ENCODE measurements at regions not wholly inside any gene's neighbourhood (a gene's known extent, or its start where the extent isn't known, plus 50 kb on each side); places are given as distances from the start of the nearest gene placed in this dataset.

- WGBS (ENCODE audit: insufficient coverage, low coverage, low lambda C conversion rate, missing lambda C conversion rate) = 25% methylated on average over 1 of the region's 1 CpG
- intact Hi-C loops (cut with DNase I) = no loop called here
These were observed 1090.0 kb upstream of the ARRDC3 start for GRCh38 chr5:92472981-92473566.

GRCh38 chr5:92471861-92472260 lies 1088.7 kb upstream of the ARRDC3 start:
- H3K4me1 ChIP-seq = no peaks in the 10 kb centered on the region
- TF ChIP-seq, protein P1, sequence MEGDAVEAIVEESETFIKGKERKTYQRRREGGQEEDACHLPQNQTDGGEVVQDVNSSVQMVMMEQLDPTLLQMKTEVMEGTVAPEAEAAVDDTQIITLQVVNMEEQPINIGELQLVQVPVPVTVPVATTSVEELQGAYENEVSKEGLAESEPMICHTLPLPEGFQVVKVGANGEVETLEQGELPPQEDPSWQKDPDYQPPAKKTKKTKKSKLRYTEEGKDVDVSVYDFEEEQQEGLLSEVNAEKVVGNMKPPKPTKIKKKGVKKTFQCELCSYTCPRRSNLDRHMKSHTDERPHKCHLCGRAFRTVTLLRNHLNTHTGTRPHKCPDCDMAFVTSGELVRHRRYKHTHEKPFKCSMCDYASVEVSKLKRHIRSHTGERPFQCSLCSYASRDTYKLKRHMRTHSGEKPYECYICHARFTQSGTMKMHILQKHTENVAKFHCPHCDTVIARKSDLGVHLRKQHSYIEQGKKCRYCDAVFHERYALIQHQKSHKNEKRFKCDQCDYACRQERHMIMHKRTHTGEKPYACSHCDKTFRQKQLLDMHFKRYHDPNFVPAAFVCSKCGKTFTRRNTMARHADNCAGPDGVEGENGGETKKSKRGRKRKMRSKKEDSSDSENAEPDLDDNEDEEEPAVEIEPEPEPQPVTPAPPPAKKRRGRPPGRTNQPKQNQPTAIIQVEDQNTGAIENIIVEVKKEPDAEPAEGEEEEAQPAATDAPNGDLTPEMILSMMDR (IDR thresholded peaks at IDR 0.05) = no peak
- TF ChIP-seq POLR2A (IDR thresholded peaks at IDR 0.05) = no peak
- ATAC-seq = no peak
- H3K27ac ChIP-seq = no peak overlapping the region
- no peak for DNase-seq
- H3K36me3 ChIP-seq = no peaks in the 10 kb centered on the region
- WGBS (ENCODE audit: insufficient coverage, low coverage, low lambda C conversion rate, missing lambda C conversion rate) = 62% methylated on average over 2 of the region's 2 CpGs
- intact Hi-C loops (cut with DNase I) = no loop called here
- no peaks in the 10 kb centered on the region for H3K27me3 ChIP-seq
- no peaks in the 10 kb centered on the region for H3K9me3 ChIP-seq
- no peak overlapping the region for H3K4me3 ChIP-seq

More at GRCh38 chr5:92472981-92473566, 1090.0 kb upstream of the ARRDC3 start:
- Histone ChIP-seq H3K27me3 (no peaks in the 10 kb centered on the region), H3K4me1 (no peaks in the 10 kb centered on the region), H3K4me3 (no peak overlapping the region), H3K9me3 (no peaks in the 10 kb centered on the region), H3K36me3 (no peaks in the 10 kb centered on the region), H3K27ac (no peak overlapping the region)
- DNase-seq (no peak), ATAC-seq (no peak)
- no peak for TF ChIP-seq POLR2A (IDR thresholded peaks at IDR 0.05)
- TF ChIP-seq, protein P1 (IDR thresholded peaks at IDR 0.05) = no peak

DNA sequence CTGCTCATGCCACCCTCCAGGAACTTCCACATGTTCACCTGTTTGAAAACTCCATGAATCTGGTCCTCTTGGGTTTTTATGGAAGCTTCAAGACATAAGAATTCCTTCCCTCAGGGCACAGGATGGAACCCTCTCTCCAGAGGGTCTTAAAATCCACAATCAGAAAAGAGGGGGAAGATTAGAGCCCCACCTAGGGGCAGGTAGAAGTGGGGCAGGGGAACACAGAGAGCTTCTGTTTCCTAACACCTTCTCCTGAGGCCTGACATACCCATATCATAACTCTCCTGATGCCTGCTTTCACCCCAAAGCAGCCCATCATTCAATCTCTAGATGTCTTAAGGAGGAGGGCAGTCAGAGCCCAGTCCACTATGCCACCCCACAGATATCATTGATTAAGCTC lies 1087.7 kb upstream of the ARRDC3 start:
- Histone ChIP-seq H3K4me1 (no peaks in the 10 kb centered on the region), H3K27me3 (no peaks in the 10 kb centered on the region), H3K4me3 (no peak overlapping the region), H3K36me3 (no peaks in the 10 kb centered on the region), H3K9me3 (no peaks in the 10 kb centered on the region), H3K27ac (no peak overlapping the region)
- TF ChIP-seq, protein P1 (IDR thresholded peaks at IDR 0.05) = no peak
- no peak for TF ChIP-seq POLR2A (IDR thresholded peaks at IDR 0.05)
- no peak for ATAC-seq
- intact Hi-C loops (cut with DNase I) = no loop called here
- no peak for DNase-seq

GRCh38 chr5:92468295-92468694 lies 1085.2 kb upstream of the ARRDC3 start:
- DNase-seq = no peak
- WGBS (ENCODE audit: insufficient coverage, low coverage, low lambda C conversion rate, missing lambda C conversion rate) = 48% methylated on average over 4 of the region's 4 CpGs
- no peaks in the 10 kb centered on the region for H3K9me3 ChIP-seq
- H3K36me3 ChIP-seq = no peaks in the 10 kb centered on the region
- no peak overlapping the region for H3K27ac ChIP-seq
- TF ChIP-seq, protein P1 (IDR thresholded peaks at IDR 0.05) = no peak
- no peak for TF ChIP-seq POLR2A (IDR thresholded peaks at IDR 0.05)
- no peak for ATAC-seq
- H3K4me3 ChIP-seq = no peak overlapping the region
- H3K27me3 ChIP-seq = no peaks in the 10 kb centered on the region
- no peaks in the 10 kb centered on the region for H3K4me1 ChIP-seq
- intact Hi-C loops (cut with DNase I) = no loop called here

- Histone ChIP-seq H3K4me3 (no peak overlapping the region), H3K27me3 (no peaks in the 10 kb centered on the region), H3K4me1 (no peaks in the 10 kb centered on the region), H3K36me3 (no peaks in the 10 kb centered on the region), H3K9me3 (no peaks in the 10 kb centered on the region), H3K27ac (no peak overlapping the region)
- intact Hi-C loops (cut with DNase I) = no loop called here
- no peak for TF ChIP-seq POLR2A (IDR thresholded peaks at IDR 0.05)
- TF ChIP-seq, protein P1 (IDR thresholded peaks at IDR 0.05) = no peak
- WGBS (ENCODE audit: insufficient coverage, low coverage, low lambda C conversion rate, missing lambda C conversion rate) = 72% methylated on average over 3 of the region's 3 CpGs
- ATAC-seq (no peak), DNase-seq (no peak)
These were observed 1084.6 kb upstream of the ARRDC3 start for GRCh38 chr5:92467695-92468094.
